ENCODE measurements at regions not wholly inside any gene's neighbourhood (a gene's known extent, or its start where the extent isn't known, plus 50 kb on each side); places are given as distances from the start of the nearest gene placed in this dataset.

GRCh38 chr3:82875401-82875800 is 1114.0 kb upstream of the GBE1 start:
- TF ChIP-seq EZH2phosphoT487 (IDR thresholded peaks at IDR 0.05; ENCODE audit: borderline replicate concordance, low read length) (no peak), EZH2 (IDR thresholded peaks at IDR 0.05; ENCODE audit: low read length, unreplicated experiment) (no peak), CTCF (conservative IDR thresholded peaks at IDR 0.05; ENCODE audit: low read depth, low read length) (no peak)
- H3K9me3 ChIP-seq (ENCODE audit: low read length) = no peaks in the 10 kb centered on the region
- H3K27ac ChIP-seq (ENCODE audit: low read length) = no peak overlapping the region
- BruUV-seq (replicated peaks) = no TSS peak
- H3K4me3 ChIP-seq (ENCODE audit: low read length) = no peak overlapping the region
- CTCF ChIA-PET = no interaction called here
- H3K4me1 ChIP-seq (ENCODE audit: insufficient read depth, low read length) = no peaks in the 10 kb centered on the region
- no peaks in the 10 kb centered on the region for H3K27me3 ChIP-seq (ENCODE audit: low read length)
- ATAC-seq = no peak
- H3K9me2 ChIP-seq (replicated peaks; ENCODE audit: low read length) = no peaks in the 10 kb centered on the region
- intact Hi-C loops (cut with micrococcal nuclease) = no loop called here
- POLR2A ChIA-PET (ENCODE audit: unreplicated experiment) = no interaction called here
- no peaks in the 10 kb centered on the region for H3K36me3 ChIP-seq (ENCODE audit: low read depth, low read length)
- no peak overlapping the region for H3K9ac ChIP-seq (ENCODE audit: low read length)
- no peaks in the 10 kb centered on the region for H4K20me1 ChIP-seq (ENCODE audit: low read length)
- H2AFZ ChIP-seq (ENCODE audit: low read length) = no peak overlapping the region
- no peak overlapping the region for H3K4me2 ChIP-seq (ENCODE audit: low read length)
- DNase-seq = no peak
- no peaks in the 10 kb centered on the region for H3F3A ChIP-seq (ENCODE audit: low read length, unreplicated experiment)
- H3K79me2 ChIP-seq (ENCODE audit: low read length) = no peaks in the 10 kb centered on the region

- H3K9me2 ChIP-seq (replicated peaks; ENCODE audit: low read length) = no peaks in the 10 kb centered on the region
- intact Hi-C loops (cut with micrococcal nuclease) = no loop called here
- H3K4me1 ChIP-seq (ENCODE audit: insufficient read depth, low read length) = no peaks in the 10 kb centered on the region
Observed at GRCh38 chr3:82839871-82840270, 1078.4 kb upstream of the GBE1 start.

GRCh38 chr3:82834098-82834497 is 1072.7 kb upstream of the GBE1 start:
- no peaks in the 10 kb centered on the region for H4K20me1 ChIP-seq (ENCODE audit: low read length)
- H3K27ac ChIP-seq (ENCODE audit: low read length) = no peak overlapping the region
- no peak overlapping the region for H3K4me2 ChIP-seq (ENCODE audit: low read length)
- H3K27me3 ChIP-seq (ENCODE audit: low read length) = no peaks in the 10 kb centered on the region
- no peaks in the 10 kb centered on the region for H3F3A ChIP-seq (ENCODE audit: low read length, unreplicated experiment)
- ATAC-seq (no peak), DNase-seq (no peak)
- ChIA-PET CTCF (interaction anchor here (0.7 kb wide), 1 partner anchor 1991 kb away, joined by 3 read pairs; no protein-coding TSS in a partner anchor), POLR2A (ENCODE audit: unreplicated experiment) (no interaction called here)
- no peaks in the 10 kb centered on the region for H3K4me1 ChIP-seq (ENCODE audit: insufficient read depth, low read length)
- no TSS peak for BruUV-seq (replicated peaks)
- no peaks in the 10 kb centered on the region for H3K79me2 ChIP-seq (ENCODE audit: low read length)
- no peaks in the 10 kb centered on the region for H3K36me3 ChIP-seq (ENCODE audit: low read depth, low read length)
- H3K9me3 ChIP-seq (ENCODE audit: low read length) = no peaks in the 10 kb centered on the region
- no peak overlapping the region for H3K4me3 ChIP-seq (ENCODE audit: low read length)
- no peak for TF ChIP-seq CTCF (conservative IDR thresholded peaks at IDR 0.05; ENCODE audit: low read depth, low read length)
- TF ChIP-seq EZH2phosphoT487 (IDR thresholded peaks at IDR 0.05; ENCODE audit: borderline replicate concordance, low read length) = no peak
- TF ChIP-seq EZH2 (IDR thresholded peaks at IDR 0.05; ENCODE audit: low read length, unreplicated experiment) = no peak
- no peak overlapping the region for H2AFZ ChIP-seq (ENCODE audit: low read length)
- H3K9me2 ChIP-seq (replicated peaks; ENCODE audit: low read length) = no peaks in the 10 kb centered on the region
- H3K9ac ChIP-seq (ENCODE audit: low read length) = no peak overlapping the region
- intact Hi-C loops (cut with micrococcal nuclease) = no loop called here

More at GRCh38 chr3:82839871-82840270, 1078.4 kb upstream of the GBE1 start:
- DNase-seq (no peak), ATAC-seq (no peak)
- Histone ChIP-seq H3K36me3 (ENCODE audit: low read depth, low read length) (no peaks in the 10 kb centered on the region), H3K27me3 (ENCODE audit: low read length) (no peaks in the 10 kb centered on the region), H2AFZ (ENCODE audit: low read length) (no peak overlapping the region), H3K4me2 (ENCODE audit: low read length) (no peak overlapping the region), H4K20me1 (ENCODE audit: low read length) (no peaks in the 10 kb centered on the region), H3K9me3 (ENCODE audit: low read length) (no peaks in the 10 kb centered on the region), H3K79me2 (ENCODE audit: low read length) (no peaks in the 10 kb centered on the region), H3K4me3 (ENCODE audit: low read length) (no peak overlapping the region), H3K9ac (ENCODE audit: low read length) (no peak overlapping the region), H3F3A (ENCODE audit: low read length, unreplicated experiment) (no peaks in the 10 kb centered on the region), H3K27ac (ENCODE audit: low read length) (no peak overlapping the region)
- CTCF ChIA-PET = no interaction called here
- POLR2A ChIA-PET (ENCODE audit: unreplicated experiment) = no interaction called here
- TF ChIP-seq EZH2 (IDR thresholded peaks at IDR 0.05; ENCODE audit: low read length, unreplicated experiment) (no peak), CTCF (conservative IDR thresholded peaks at IDR 0.05; ENCODE audit: low read depth, low read length) (no peak), EZH2phosphoT487 (IDR thresholded peaks at IDR 0.05; ENCODE audit: borderline replicate concordance, low read length) (no peak)
- BruUV-seq (replicated peaks) = no TSS peak

All from PC-3 (cell line).